ENCODE measurements at regions not wholly inside any gene's neighbourhood (a gene's known extent, or its start where the extent isn't known, plus 50 kb on each side); places are given as distances from the start of the nearest gene placed in this dataset.
"Not testable (repeated sequence)": the region's sequence is repeated elsewhere in the genome, so short reads cannot be mapped to it uniquely, and the experiment has no call there.

DNA sequence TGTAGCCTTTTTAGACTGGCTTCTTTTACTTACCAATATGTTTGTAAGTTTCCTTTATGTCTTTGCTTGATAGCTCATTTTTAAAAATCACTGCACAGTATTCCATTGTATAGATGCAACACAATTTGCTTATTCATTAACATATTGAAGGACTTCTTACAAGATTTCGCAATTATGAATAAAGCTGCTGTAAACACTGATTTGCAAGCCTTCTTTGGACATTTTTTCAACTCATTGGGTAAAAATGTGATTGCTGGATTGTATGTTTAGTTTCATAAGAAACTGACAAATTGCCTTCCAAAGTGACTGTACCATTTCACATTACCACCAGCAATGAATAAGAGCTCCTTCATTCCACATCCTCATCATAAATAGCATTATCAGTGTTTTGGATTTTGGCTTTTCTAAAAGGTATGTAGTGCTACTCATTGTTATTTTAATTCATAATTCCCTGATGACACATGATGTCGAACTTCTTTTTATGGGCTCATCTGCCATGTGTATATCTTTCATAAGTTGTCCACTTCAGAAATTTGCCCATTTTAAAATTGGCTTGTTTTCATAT is 80.7 kb downstream of the TFAP2B start:
- FAIRE-seq, result no peak
- DNase-seq (ENCODE audit: extremely low spot score, insufficient read length, low read depth), result no peak

DNA sequence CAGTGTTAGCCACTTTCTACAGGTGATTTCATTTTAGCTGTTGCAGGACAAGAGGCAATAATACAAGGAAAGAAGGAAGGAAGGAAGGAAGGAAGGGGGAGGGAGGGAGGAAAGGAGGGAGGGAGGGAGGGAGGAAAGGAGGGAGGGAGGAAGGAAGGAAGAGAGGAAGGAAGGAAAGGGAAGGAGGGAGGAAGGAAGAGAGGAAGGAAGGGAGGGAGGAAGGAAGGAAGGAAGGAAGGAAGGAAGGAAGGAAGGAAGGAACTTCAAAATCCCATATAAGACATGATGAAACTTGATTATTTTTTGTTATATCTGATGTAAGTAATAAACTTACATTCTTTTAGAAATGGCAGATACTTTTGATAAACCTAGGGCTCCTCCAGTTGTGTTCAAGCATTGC is 83.6 kb downstream of the TFAP2B start:
- DNase-seq (ENCODE audit: extremely low spot score, insufficient read length, low read depth) (no peak), FAIRE-seq (no peak)

DNA sequence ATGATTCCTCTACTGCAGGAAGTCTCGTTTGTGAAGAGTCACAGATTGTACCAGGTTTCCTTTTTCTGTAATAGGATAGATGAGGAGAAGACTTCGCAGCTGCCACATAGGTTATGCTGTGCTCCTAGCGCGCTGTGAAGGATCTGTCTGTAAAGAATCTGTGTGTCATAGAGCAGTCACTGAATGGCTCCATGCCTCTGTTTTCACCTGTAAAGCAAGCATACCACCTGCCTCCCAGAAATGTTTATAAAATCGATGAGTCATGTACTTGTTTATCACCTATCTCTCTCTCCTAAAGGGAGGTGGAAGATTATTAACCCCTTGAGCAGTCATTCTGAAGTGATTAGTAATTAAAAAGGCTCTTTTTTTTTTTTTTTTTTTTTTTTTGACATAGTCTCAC is 86.6 kb downstream of the TFAP2B start:
- DNase-seq (ENCODE audit: extremely low spot score, insufficient read length, low read depth) (no peak), FAIRE-seq (no peak)

DNA sequence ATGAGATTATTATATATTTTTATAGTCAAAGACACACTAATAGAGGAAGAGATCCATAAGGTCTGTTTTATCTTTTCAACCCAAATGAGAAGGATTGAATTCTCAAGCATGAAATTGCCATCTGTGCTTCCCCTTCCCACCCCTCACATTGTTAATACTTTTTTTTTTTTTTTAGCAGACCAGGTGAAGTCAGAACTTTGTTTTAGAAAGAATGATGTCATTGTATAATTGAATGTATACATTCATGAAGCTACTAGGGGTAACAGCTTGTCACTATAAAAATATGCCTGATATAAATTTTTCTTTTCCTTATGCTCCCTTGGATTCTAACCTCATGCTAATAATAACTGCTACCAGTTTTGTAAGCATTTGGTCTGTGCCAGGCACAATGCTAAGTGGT is 88.9 kb downstream of the TFAP2B start:
- no peak for FAIRE-seq
- no peak for DNase-seq (ENCODE audit: extremely low spot score, insufficient read length, low read depth)

DNA sequence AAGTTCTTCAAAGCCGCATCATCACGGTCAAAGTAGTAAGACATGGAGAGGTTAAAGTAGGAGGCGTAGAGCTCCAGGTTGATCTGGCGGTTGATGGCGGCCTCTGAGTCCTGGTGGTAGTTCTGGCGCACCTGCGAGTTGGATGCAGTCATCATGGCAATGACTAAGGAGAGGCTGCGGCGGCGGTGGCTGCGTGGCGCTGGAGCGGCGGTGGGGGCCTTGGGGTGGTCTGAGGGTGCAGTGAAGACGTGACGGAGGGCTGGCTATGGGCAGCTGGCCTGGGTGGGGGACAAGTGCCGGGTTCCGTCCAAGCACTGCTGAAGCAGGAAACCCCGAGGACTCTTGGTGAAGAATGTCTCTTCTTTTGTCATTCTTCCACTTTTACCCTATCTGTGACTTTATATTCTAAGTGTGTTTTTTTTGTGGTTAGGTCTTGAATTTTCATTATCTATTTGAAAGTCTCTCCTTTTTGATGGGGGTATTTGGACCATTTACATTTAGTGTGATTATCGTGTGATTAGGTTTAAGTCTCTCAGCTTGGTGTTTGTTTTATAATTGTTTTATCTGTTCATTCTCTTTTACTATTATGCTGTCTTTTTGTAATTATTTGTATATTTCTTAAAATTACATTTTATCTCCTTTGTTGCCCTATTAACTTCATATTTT is 94.6 kb downstream of the TFAP2B start:
- DNase-seq (ENCODE audit: extremely low spot score, insufficient read length, low read depth), result no peak
- no peak for FAIRE-seq

DNA sequence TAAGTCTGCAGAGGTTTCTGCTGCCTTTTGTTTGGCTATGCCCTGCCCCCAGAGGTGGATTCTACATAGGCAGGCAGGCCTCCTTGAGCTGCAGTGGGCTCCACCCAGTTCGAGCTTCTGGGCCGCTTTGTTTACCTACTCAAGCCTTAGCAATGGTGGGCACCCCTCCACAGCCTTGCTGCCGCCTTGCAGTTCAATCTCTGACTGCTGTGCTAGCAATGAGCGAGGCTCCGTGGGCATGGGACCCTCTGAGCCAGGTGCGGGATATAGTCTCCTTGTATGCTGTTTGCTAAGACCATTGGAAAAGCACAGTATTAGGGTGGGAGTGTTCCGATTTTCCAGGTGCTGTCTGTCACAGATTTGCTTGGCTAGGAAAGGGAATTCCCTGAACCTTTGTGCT is 102.7 kb downstream of the TFAP2B start:
- not testable (repeated sequence) for FAIRE-seq; DNase-seq (ENCODE audit: extremely low spot score, insufficient read length, low read depth)

DNA sequence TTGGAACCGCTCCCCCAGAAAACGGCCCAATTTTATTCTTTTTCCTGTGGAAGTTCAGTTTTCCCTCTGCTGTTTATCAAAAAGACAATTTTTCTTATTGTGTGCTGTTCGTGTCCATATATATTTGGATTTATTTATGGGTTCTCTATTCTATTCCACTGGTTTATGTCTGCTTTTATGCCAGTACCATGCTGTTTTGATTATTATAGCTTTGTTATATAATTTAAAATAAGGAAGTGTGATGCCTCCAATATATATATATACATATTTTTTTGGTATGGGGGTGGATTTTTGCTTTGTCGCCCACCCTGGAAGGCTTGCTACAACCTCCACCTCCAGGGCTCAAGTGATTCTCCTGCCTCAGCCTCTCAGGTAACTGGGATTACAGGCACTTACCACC is 103.3 kb downstream of the TFAP2B start:
- no peak for FAIRE-seq
- DNase-seq (ENCODE audit: extremely low spot score, insufficient read length, low read depth), result no peak

DNA sequence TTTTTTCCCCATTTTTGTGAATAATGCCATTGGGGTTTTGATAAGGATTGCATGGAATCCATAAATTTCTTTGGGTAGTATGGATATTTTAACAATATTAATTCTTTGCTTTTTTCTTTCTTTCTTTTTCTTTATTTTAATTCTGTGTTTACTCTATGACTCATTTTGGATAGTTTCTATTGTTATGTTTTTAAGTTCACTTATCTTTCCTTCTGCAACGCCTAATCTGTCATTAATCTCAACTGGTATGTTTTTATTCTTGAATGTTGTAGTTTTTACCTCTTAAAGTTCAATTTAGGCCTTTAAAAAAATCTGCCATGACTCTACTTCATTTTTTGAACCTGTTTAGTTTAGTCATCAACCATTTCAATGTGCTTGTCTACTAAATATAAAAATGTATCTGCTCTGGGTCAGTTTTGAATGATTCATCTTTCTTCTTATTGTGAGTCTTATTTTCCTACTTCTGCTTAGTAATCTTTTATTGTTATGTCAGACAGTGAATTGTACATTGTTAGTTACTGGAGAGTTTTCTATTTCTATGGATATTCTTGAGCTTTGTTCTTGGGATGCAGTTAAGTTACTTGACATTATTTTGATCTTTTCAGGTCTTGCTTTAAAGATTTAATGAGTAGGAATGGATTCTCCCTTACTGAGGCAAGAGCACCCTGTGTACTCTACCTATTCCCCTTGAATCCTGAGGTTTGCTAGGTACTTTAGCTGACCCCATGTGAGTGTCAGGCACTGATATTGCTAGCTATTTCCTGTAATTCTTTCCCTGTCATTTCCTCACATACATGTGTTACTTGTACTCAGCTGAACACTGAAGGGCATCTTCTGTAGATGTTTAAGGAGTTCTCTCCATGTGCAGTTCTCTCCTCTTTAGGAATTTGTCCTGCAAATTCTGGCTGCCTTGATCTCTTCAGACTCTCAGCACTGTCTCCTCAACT is 104.2 kb downstream of the TFAP2B start:
- FAIRE-seq (no peak), DNase-seq (ENCODE audit: extremely low spot score, insufficient read length, low read depth) (no peak)

DNA sequence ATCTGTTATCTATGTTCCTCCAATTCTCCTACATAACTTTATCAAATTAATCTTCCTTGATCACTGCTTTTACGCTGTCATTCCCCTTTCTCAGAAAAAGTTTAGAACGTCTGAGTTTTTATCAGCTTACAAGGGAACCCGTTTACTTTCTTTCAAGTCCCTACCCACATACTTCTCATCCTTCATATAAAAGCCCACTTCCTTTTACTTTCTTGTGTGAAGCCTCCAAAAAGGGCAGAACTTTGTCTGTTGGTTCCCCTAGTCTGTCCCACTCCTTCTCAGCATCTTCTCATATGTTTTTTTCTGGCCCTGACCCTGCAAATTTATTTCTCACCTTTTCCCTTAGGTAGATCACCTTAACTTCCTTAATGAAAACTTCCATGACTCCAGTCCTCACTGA is 106.1 kb downstream of the TFAP2B start:
- FAIRE-seq (no peak), DNase-seq (ENCODE audit: extremely low spot score, insufficient read length, low read depth) (no peak)

DNA sequence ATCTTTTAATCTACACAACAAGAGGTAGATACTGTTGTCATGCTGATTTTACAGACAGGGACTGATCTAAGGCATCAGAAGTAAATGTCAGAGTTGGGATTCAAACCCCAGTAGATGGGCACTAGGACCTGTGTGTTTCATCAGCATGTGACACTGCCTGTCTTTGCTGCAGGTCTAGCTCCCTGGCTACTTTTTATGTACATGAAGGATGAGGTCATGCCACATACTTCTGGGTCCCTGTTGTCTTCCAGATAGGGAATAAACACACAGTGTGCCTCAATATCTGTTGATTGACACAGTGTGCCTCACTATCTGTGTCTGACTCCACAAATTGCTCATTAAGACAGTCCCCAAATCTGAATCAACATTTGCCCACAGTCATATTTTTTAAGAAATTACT is 106.9 kb downstream of the TFAP2B start:
- FAIRE-seq (no peak), DNase-seq (ENCODE audit: extremely low spot score, insufficient read length, low read depth) (no peak)

DNA sequence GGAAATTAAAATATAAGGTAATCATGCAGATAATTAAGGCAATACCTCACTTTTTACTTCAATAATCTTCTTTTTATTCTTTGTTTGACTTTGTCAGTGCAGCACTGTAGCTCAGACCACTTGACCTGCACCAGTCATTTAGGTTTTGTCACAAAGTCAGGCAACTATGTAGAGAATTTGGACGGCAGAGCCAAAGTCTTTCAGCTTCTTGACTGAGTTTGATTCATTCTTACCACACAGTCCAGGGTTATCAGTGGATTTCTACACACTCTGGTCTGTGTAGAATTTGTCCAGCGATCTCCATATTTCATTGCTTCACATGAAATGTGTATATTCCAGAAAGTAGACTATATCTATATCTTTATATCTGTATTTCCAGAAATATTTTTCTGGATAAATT is 107.3 kb downstream of the TFAP2B start:
- DNase-seq (ENCODE audit: extremely low spot score, insufficient read length, low read depth) (no peak), FAIRE-seq (no peak)

DNA sequence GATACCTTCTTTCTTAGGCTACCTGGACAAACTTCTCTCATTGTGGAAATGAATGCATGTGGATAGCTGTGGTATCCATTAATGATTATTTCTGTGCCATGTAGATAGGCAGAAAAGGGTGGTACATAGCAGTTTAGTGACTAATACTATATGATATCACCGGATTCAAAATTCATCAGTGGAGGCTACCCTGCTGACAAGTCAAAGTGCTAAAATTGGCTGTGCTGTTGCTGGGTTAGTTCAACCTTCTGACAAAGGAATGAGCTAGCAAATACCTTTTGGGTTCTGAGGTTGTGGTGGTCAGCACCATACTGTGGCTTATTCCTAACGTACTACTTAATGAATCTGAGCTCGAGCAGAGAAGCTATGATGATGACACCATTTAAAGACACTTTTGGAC is 109.1 kb downstream of the TFAP2B start:
- DNase-seq (ENCODE audit: extremely low spot score, insufficient read length, low read depth), result no peak
- FAIRE-seq, result no peak

DNA sequence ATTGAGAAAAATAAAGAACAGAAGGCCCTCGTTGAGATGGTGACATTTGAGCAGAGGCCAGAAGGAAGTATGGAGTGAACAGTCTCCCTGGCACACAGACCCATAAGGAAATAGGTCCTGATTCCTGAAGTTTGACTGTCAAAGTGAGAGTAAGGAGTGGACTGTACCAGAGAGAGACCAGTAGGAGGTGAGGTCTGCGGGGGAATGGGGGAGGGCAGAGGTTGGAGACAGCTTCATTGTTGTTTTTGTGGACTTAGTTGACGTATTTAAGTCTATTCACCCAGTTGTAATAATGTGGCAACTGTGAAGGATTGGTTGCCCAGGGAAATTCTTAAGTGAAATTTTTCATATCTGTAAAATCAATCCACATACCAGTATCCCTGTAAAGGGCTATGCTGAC is 110.7 kb downstream of the TFAP2B start:
- FAIRE-seq (no peak), DNase-seq (ENCODE audit: extremely low spot score, insufficient read length, low read depth) (no peak)

DNA sequence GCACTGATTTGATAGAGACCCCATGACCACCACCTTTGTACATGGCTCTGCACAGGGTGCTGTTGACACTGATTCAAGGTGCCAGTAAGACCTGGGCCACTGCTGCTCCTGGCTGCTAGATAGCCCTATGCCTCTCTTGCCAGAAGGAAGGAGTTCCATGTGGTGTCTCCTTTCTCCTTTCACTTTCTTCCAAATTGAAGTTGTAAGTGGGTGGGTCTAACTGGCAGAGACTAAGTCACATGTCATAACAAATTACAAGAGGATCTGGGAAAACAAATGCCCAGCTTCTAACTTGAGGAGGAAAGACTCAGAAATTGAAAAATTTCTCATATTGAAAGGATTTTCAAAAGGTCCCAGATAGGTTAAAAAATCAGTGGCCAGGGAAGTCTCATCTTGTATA is 116.8 kb downstream of the TFAP2B start:
- DNase-seq (ENCODE audit: extremely low spot score, insufficient read length, low read depth), result no peak
- no peak for FAIRE-seq

DNA sequence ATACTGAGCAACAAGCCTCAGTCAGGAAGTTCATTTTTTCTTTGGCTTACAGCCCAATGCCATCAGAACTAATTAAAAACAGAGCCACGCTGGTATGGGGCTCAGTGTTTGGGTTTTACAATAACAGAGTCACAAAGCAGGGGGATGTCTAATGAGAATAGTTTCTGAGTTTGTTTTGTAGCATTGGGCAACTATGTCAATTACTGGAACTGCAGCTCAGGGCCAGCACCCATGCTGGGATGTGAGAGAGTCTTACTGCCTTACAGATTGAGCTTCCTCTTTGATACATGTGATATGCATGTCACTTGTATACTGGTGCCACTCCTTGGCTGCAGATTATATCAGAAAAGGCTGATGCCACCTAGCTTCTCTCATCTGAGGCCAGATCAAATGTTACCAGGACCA is 117.6 kb downstream of the TFAP2B start:
- DNase-seq (ENCODE audit: extremely low spot score, insufficient read length, low read depth), result no peak

DNA sequence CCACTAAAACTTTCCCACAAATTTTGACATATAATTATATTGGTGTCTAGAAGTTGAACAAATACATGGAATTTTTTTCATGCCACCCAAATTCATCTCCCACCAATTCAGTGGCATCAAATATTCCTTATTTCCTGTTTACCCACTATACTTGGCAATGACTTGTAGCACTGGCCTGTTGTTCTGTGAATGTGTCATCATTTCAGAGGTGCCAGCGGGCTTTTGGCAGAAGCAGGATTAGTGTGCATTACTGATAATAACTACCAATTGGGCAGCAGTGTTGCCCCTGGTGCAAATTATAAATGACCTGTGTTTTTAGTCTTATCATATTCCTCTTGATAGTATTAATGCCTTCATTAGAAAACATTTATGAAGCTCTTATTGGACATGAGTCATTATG is 121.3 kb downstream of the TFAP2B start:
- FAIRE-seq, result no peak
- no peak for DNase-seq (ENCODE audit: extremely low spot score, insufficient read length, low read depth)

More for the DNA sequence above, 117.6 kb downstream of the TFAP2B start:
- FAIRE-seq, result no peak

DNA sequence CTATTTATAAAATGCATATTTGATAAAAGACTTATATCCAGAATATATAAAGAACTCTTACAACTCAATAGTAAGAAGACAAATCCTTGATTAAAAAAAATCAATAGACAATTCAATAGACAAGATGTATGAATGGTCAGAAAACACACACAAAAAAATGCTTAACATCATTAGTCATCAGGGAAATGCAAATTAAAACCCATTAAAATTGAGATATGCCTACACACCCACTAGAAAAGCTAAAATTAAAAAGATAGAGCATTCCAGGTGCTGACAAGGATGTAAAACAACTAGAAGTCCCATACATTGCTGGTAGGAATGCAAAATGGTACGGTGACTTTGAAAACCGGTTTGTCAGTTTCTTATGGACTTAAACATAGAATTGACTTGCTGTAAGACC is 127.1 kb downstream of the TFAP2B start:
- DNase-seq (ENCODE audit: extremely low spot score, insufficient read length, low read depth) (no peak), FAIRE-seq (no peak)

DNA sequence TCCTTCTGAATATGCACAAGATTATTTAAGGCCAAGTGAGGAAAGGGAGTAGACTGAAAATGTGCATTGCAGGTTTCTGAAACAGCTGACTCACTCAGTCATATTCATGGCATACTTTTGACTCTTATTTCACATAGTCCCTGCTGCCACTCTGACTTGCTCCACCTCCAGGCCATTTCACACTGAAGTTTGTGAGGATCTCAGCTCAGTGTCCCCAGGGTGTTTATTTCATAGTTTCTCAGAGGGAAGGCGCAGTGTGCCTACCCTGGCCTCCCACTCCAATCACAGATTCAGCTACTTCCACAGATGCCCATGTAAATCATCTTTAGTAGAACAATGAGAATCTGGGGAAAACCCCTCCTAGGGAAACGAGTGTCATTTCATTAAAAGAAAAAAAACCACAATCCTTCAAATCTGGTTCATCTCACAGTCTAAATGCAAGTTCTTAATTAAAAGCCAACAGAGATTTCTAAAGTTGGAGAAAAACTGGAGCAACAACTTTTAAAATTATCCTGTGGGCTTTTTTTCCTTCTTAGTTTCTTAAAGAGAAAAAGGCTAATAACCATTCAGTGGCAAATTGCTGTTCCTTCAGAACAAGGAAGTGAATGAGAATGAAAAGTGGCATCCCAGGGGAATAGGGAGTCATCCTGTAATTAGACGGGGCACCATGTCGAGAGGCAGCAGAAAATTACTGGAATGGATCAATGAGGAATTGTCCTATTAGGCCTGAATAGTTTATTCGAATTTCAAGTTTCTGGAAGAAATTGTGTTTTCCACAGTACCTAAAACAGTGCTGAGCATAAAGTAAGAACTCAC is 133.6 kb downstream of the TFAP2B start:
- FAIRE-seq, result no peak
- no peak for DNase-seq (ENCODE audit: extremely low spot score, insufficient read length, low read depth)

DNA sequence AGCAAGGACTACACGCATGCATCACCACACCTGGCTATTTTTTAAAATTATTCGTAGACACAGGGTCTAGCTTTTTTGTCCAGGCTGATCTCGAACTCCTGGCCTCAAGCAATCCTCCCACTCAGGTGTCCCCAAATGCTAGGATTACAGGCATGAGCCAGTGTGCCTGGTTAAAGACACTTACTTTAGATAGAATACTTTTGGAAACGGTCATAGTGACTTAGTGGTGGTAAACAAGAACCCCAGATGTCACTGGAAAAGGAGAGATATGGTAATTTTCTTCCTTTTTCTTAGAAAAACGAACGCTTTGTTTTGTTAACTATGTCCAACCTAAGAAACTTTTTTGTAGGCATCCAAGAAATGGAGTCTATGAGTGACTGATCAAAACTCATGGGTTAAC is 137.3 kb downstream of the TFAP2B start:
- DNase-seq (ENCODE audit: extremely low spot score, insufficient read length, low read depth) (no peak), FAIRE-seq (no peak)

DNA sequence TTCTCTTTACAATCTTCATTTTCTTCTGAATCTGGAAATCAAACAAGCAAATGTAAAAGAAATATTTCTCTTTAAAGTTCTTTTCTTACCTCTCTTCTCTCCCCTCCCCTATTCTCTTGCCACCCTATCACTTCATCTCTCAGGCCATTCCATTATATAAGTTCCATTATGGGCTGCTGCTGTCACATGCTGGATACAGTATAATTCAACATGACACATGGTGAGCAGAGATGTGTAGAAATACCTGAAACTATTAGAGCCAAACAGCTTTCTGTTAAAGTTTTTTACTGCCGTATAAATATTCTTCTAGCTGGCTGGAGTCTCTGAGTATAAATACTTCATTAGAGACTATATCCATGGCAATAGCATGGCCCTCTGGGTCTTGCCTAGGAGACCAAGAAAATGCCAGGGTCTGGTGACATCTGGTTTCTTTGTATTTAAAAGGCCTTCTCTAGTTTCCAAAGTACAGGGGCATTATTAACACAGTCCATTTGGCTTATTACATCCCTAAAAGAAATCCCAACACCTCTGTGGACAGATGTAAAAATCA is 139.6 kb downstream of the TFAP2B start:
- FAIRE-seq, result no peak
- no peak for DNase-seq (ENCODE audit: extremely low spot score, insufficient read length, low read depth)

All from GM18507 (cell line).